SU-DHL-6 (cell line): ENCODE measurements at regions not wholly inside any gene's neighbourhood (a gene's known extent, or its start where the extent isn't known, plus 50 kb on each side); places are given as distances from the start of the nearest gene placed in this dataset.

Source experiments
- EZH2phosphoT487 ChIP-seq: fragments of 200-600 bp; sonication (generic), shearing (Covaris generic); conservative IDR thresholded peaks from 2 replicates; pipeline ENCODE4 v1.6.1; 2018; ENCODE audit warnings: mild to moderate bottlenecking, antibody characterized with exemption, low read length, moderate library complexity, mixed read lengths
- TF ChIP-seq, protein P1 (sequence below): fragments of 200-600 bp; sonication (generic); IDR thresholded peaks from one replicate; pipeline ENCODE4 v1.5.1; 2017; ENCODE audit warnings: antibody characterized with exemption, mild to moderate bottlenecking, low read length, moderate library complexity; ENCODE audit not compliant: insufficient read depth, poor library complexity, severe bottlenecking

DNA sequence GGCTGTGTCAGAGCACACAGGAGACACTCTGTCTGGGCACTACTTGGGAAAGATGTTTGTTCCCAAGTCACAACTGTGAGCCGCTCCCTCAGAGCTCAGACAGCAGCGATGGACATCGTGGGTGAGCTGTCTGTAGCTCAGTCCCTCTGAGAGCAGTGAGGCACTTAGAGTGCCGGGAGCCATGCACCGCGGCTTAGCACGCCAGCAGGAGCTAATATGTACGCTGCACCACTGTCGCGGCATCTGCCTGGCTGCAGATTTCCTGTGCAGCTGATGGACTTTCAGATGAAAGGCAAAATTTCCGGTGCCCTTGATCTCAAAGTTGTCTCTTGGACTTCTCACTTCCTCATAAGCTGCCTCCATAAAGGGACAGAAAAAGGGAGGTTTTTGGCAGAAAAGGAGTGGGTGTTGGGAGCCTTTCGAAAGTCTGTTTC, 92.8 kb upstream of the ZNF469 start:
- TF ChIP-seq, protein P1, sequence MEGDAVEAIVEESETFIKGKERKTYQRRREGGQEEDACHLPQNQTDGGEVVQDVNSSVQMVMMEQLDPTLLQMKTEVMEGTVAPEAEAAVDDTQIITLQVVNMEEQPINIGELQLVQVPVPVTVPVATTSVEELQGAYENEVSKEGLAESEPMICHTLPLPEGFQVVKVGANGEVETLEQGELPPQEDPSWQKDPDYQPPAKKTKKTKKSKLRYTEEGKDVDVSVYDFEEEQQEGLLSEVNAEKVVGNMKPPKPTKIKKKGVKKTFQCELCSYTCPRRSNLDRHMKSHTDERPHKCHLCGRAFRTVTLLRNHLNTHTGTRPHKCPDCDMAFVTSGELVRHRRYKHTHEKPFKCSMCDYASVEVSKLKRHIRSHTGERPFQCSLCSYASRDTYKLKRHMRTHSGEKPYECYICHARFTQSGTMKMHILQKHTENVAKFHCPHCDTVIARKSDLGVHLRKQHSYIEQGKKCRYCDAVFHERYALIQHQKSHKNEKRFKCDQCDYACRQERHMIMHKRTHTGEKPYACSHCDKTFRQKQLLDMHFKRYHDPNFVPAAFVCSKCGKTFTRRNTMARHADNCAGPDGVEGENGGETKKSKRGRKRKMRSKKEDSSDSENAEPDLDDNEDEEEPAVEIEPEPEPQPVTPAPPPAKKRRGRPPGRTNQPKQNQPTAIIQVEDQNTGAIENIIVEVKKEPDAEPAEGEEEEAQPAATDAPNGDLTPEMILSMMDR, result no peak
- no peak for TF ChIP-seq EZH2phosphoT487
